Sigmoid colon (tissue), 3 donors: ENCODE measurements at regions not wholly inside any gene's neighbourhood (a gene's known extent, or its start where the extent isn't known, plus 50 kb on each side); places are given as distances from the start of the nearest gene placed in this dataset.

Experiments used
- POLR2A ChIP-seq, 2 donors: fragments of 450-650 bp; IDR thresholded peaks; one replicate each; pipeline ENCODE4 v1.6.1; 2016; ENCODE audit warnings: antibody characterized with exemption in 2 of 2, mild to moderate bottlenecking in 2 of 2, moderate library complexity in 2 of 2
- TF ChIP-seq, protein P1 (sequence below), 4 experiments: fragments of 450-650 bp in 3 of 4; fragments of 200-600 bp in 1 of 4; IDR thresholded peaks; one replicate each; pipeline ENCODE4 v1.5.1; 2016 to 2019; ENCODE audit warnings: antibody characterized with exemption in 4 of 4, mild to moderate bottlenecking in 3 of 4, moderate library complexity in 2 of 4

DNA sequence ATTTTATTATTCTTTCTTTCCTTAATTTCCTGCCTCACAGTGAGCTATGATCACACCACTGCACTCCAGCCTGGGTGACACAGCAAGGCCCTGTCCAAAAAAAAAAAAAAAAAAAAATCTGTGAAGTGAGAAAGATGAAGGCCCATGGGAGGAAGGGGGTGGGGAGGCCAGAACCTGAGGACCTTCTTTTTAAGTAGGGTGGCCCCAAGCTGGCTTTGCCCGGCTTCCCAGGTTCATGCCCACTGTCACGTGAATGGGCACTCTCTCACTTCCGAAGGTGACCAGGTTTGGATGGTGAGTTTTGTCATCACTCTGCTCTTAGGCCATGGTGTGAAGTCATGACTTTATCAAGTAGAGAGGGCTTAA, 82.3 kb downstream of the TNFAIP2 start:
- TF ChIP-seq, protein P1, sequence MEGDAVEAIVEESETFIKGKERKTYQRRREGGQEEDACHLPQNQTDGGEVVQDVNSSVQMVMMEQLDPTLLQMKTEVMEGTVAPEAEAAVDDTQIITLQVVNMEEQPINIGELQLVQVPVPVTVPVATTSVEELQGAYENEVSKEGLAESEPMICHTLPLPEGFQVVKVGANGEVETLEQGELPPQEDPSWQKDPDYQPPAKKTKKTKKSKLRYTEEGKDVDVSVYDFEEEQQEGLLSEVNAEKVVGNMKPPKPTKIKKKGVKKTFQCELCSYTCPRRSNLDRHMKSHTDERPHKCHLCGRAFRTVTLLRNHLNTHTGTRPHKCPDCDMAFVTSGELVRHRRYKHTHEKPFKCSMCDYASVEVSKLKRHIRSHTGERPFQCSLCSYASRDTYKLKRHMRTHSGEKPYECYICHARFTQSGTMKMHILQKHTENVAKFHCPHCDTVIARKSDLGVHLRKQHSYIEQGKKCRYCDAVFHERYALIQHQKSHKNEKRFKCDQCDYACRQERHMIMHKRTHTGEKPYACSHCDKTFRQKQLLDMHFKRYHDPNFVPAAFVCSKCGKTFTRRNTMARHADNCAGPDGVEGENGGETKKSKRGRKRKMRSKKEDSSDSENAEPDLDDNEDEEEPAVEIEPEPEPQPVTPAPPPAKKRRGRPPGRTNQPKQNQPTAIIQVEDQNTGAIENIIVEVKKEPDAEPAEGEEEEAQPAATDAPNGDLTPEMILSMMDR (IDR thresholded peaks at IDR 0.05) = no peak
- TF ChIP-seq POLR2A (IDR thresholded peaks at IDR 0.05) = no peak
